ENCODE measurements at regions not wholly inside any gene's neighbourhood (a gene's known extent, or its start where the extent isn't known, plus 50 kb on each side); places are given as distances from the start of the nearest gene placed in this dataset.

DNA sequence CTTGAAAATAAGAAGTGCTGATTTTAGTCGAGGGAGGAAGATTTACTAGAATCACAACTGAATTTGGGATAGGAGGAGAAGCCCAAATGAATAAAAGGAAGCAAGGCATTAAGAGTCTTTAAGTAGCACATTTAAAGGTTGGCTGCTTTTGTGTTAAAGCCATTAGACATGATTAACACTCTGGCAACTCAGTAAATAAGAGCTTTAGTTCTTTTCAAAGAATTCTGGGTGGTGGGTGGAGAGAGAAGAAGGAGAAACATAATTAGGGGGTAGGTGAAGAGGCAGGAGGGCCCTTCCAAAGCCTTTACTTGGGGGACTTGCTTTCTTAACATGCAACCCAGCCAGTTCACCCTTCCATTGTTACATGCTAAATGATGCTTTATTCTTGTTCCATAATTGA is 284.6 kb upstream of the SEL1L start:
- no peak for TF ChIP-seq CTCF (IDR thresholded peaks at IDR 0.05)
- TF ChIP-seq POLR2A (IDR thresholded peaks at IDR 0.05): no peak
- TF ChIP-seq EP300 (IDR thresholded peaks at IDR 0.05): no peak

Measured in upper lobe of left lung (tissue), 4 donors.